Uterus (tissue), 3 donors: ENCODE measurements at regions not wholly inside any gene's neighbourhood (a gene's known extent, or its start where the extent isn't known, plus 50 kb on each side); places are given as distances from the start of the nearest gene placed in this dataset.

Experiments
- DNase-seq, 2 donors: peaks; one replicate each; pipeline ENCODE4 v3.0.0-alpha.2; 2019 to 2020
- H3K27ac ChIP-seq, 2 donors: fragments of 200-600 bp; sonication (generic); 1 replicate in 1 of 2; 2 replicates in 1 of 2; pipeline ENCODE4 v1.5.1; 2016 to 2018
- H3K27me3 ChIP-seq, 2 donors: fragments of 200-600 bp; sonication (generic); one replicate each; pipeline ENCODE4 v1.5.1; 2018 to 2019; ENCODE audit warnings: control low read depth in 1 of 2
- H3K36me3 ChIP-seq, 2 donors: fragments of 200-600 bp; sonication (generic); one replicate each; pipeline ENCODE4 v1.5.1; 2019; ENCODE audit warnings: control low read depth in 1 of 2
- H3K4me1 ChIP-seq, 2 donors: fragments of 200-600 bp; sonication (generic); one replicate each; pipeline ENCODE4 v1.5.1; 2018 to 2019; ENCODE audit warnings: control low read depth in 1 of 2
- H3K4me3 ChIP-seq, 2 donors: fragments of 200-600 bp; sonication (generic); 1 replicate in 1 of 2; 2 replicates in 1 of 2; pipeline ENCODE4 v1.5.1; 2018 to 2019; ENCODE audit warnings: mild to moderate bottlenecking in 1 of 2
- H3K9me3 ChIP-seq, 2 donors: fragments of 200-600 bp; sonication (generic); one replicate each; pipeline ENCODE4 v1.5.1; 2019; ENCODE audit warnings: control low read depth in 1 of 2
- POLR2A ChIP-seq, 2 donors: fragments of 450-650 bp; IDR thresholded peaks; one replicate each; pipeline ENCODE4 v1.6.1; 2016; ENCODE audit warnings: antibody characterized with exemption in 2 of 2, mild to moderate bottlenecking in 1 of 2, moderate library complexity in 1 of 2
- intact Hi-C: fragments of 100-400 bp; cut with DNase I; formaldehyde crosslinking; loops from one replicate; pipeline ENCODE4 v1.15.1; 2023; ENCODE audit warnings: low total_unique reads
- TF ChIP-seq, protein P1 (sequence below), 4 experiments: fragments of 200-600 bp in 2 of 4; fragments of 450-650 bp in 2 of 4; sonication (generic) in 2 of 4; IDR thresholded peaks; one replicate each; pipeline ENCODE4 v1.5.1; 2016 to 2019; ENCODE audit warnings: antibody characterized with exemption in 4 of 4, mild to moderate bottlenecking in 2 of 4, moderate library complexity in 1 of 4
- donor health status: DM: yes; HTN: yes; CAD: no.

DNA sequence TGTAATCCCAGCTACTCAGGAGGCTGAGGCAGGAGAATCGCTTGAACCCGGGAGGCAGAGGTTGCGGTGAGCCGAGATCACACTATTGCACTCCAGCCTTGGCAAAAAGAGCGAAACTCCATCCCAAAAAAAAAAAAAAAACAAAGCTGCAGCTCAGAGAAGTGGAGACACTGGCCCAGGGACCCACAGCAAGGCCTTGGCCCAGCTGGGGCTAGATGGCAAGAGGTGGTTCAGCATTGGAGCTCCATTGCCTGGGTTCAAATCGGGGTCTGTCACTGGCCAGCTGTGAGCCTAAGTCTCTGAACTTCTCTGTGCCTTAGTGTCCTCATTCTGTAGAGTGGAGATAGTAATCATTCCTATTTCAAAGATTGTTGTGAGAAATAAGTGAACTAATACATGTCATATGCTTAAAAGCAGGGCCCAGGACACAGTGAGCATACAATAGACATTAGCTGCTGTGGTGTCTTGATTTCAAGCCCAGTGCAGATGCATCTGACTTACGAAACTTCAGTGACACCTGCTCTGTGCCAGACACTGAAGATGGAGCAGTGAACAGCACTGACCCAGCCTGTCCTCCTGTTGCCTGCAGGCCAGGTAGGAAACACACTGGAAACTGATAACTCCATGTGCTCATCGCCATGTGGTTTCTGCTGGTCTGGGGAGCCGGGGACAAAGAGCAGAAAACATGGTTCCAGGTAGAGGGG is 127.7 kb downstream of the C9orf50 start:
- H3K27ac ChIP-seq: peak overlapping the region; percentile 98 to 100
- H3K27me3 ChIP-seq: no peaks in the 10 kb centered on the region
- H3K9me3 ChIP-seq: no peaks in the 10 kb centered on the region
- no peak for DNase-seq
- TF ChIP-seq, protein P1, sequence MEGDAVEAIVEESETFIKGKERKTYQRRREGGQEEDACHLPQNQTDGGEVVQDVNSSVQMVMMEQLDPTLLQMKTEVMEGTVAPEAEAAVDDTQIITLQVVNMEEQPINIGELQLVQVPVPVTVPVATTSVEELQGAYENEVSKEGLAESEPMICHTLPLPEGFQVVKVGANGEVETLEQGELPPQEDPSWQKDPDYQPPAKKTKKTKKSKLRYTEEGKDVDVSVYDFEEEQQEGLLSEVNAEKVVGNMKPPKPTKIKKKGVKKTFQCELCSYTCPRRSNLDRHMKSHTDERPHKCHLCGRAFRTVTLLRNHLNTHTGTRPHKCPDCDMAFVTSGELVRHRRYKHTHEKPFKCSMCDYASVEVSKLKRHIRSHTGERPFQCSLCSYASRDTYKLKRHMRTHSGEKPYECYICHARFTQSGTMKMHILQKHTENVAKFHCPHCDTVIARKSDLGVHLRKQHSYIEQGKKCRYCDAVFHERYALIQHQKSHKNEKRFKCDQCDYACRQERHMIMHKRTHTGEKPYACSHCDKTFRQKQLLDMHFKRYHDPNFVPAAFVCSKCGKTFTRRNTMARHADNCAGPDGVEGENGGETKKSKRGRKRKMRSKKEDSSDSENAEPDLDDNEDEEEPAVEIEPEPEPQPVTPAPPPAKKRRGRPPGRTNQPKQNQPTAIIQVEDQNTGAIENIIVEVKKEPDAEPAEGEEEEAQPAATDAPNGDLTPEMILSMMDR (IDR thresholded peaks at IDR 0.05): no peak
- no peak for TF ChIP-seq POLR2A (IDR thresholded peaks at IDR 0.05)
- intact Hi-C loops: loop anchor here (10.0 kb wide), 2 partner anchors 318 to 348 kb away; partner anchors contain the start of gene IER5L
- H3K4me3 ChIP-seq: no peak overlapping the region
- H3K4me1 ChIP-seq: peaks cover 0 to 17% of the 10 kb centered on the region in 2 donors
- H3K36me3 ChIP-seq: no peaks in the 10 kb centered on the region

- peak; percentile 64 to 75 for DNase-seq
- Histone ChIP-seq H3K9me3 (no peaks in the 10 kb centered on the region), H3K27me3 (no peaks in the 10 kb centered on the region), H3K27ac (peak overlapping the region; percentile 100), H3K4me3 (peak overlapping the region; percentile 5 to 54), H3K4me1 (peaks cover 8 to 17% of the 10 kb centered on the region in 2 donors), H3K36me3 (no peaks in the 10 kb centered on the region)
- intact Hi-C loops: loop anchor here (10.0 kb wide), 2 partner anchors 317 to 347 kb away; partner anchors contain the start of gene IER5L
- peak; percentile 27 to 68 for TF ChIP-seq POLR2A (IDR thresholded peaks at IDR 0.05)
- TF ChIP-seq, protein P1 (IDR thresholded peaks at IDR 0.05): peak in 1 of 4 experiments; percentile 8
Observed at GRCh38 chr9:129491487-129491855, 129.4 kb downstream of the C9orf50 start.

DNA sequence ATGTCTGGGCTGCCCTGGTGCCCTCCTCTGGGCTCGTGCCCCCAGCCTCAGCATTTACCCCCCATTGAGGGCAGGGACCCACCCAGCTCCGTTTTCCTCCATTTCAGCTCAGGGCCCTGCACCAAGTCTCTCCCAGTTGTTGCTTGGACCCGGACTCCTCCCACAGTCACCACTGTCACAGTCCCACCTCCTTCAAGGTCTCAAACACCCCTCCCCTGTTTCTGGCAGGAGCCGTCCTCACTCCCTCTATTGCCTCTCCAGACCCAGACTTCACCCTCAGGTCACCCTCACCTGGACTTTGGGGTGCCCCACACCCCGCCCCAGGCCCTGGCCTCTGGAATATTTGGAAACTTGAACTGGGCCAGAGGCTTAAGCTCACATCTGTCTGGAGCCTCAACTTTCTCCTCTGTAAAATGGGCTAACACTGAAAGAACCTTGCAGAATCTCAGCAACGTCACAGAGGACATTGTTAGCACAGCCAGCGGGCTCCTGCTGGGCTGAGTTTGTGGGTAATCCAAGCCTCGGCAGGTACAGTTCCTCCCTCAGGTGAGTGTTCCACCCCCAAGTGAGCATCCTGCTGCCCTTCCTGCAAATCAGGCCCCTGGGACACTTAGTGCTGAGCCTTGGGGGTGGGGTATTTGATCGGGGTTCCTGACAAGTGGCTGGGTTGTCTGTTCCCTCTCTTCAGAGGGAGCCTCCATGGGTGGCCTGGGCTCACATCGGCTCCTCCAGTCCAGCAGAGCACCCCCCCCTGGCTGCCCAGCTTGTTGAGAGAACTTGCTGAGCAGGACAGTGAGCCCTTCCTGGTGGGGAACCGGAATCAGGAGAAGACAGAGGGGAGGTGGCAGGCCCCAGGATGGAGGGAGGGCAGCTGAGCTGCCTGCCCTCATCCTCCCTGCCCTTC is 130.1 kb downstream of the C9orf50 start:
- Histone ChIP-seq H3K36me3 (no peaks in the 10 kb centered on the region), H3K9me3 (no peaks in the 10 kb centered on the region), H3K4me3 (peak overlapping the region; percentile 44 to 54), H3K4me1 (peaks cover 11 to 22% of the 10 kb centered on the region in 2 donors), H3K27ac (peak overlapping the region; percentile 100), H3K27me3 (no peaks in the 10 kb centered on the region)
- TF ChIP-seq, protein P1 (IDR thresholded peaks at IDR 0.05): no peak
- TF ChIP-seq POLR2A (IDR thresholded peaks at IDR 0.05): no peak
- peak in 1 of 2 donors; percentile 60 for DNase-seq
- intact Hi-C loops: loop anchor here (10.0 kb wide), 2 partner anchors 316 to 346 kb away; partner anchors contain the start of gene IER5L

GRCh38 chr9:129489838-129490582 is 130.9 kb downstream of the C9orf50 start:
- DNase-seq: peak; percentile 71 to 72
- Histone ChIP-seq H3K4me3 (peak overlapping the region; percentile 44 to 54), H3K36me3 (no peaks in the 10 kb centered on the region), H3K27me3 (no peaks in the 10 kb centered on the region), H3K9me3 (no peaks in the 10 kb centered on the region), H3K27ac (peak overlapping the region; percentile 100), H3K4me1 (peaks cover 11 to 16% of the 10 kb centered on the region in 2 donors)
- TF ChIP-seq POLR2A (IDR thresholded peaks at IDR 0.05): no peak
- TF ChIP-seq, protein P1 (IDR thresholded peaks at IDR 0.05): no peak
- intact Hi-C loops: loop anchor here (10.0 kb wide), 2 partner anchors 315 to 345 kb away; partner anchors contain the start of gene IER5L
